Hepatocyte (in vitro differentiated cells): ENCODE measurements at regions not wholly inside any gene's neighbourhood (a gene's known extent, or its start where the extent isn't known, plus 50 kb on each side); places are given as distances from the start of the nearest gene placed in this dataset.
A peak's percentile ranks its signal among the peaks of the same experiment; 100 is the strongest.

Experiments used
- DNase-seq: peaks from one replicate; pipeline ENCODE4 v3.0.0-alpha.2; 2016; ENCODE audit warnings: low spot score
- H2AFZ ChIP-seq: fragments of 200-600 bp; sonication (generic); 2 replicates; pipeline ENCODE4 v1.6.0; 2016; ENCODE audit warnings: antibody characterized with exemption, mild to moderate bottlenecking
- H3K27ac ChIP-seq: fragments of 200-600 bp; sonication (generic); 2 replicates; pipeline ENCODE4 v1.5.1; 2016; ENCODE audit warnings: mild to moderate bottlenecking
- H3K27me3 ChIP-seq: fragments of 200-600 bp; sonication (generic); 2 replicates; pipeline ENCODE4 v1.6.1; 2016
- H3K36me3 ChIP-seq: fragments of 200-600 bp; sonication (generic); replicated peaks from 2 replicates; pipeline ENCODE4 v1.5.1; 2016; ENCODE audit warnings: low read depth; ENCODE audit not compliant: insufficient read depth
- H3K4me1 ChIP-seq: fragments of 200-600 bp; sonication (generic); 2 replicates; pipeline ENCODE4 v1.5.1; 2016; ENCODE audit warnings: mild to moderate bottlenecking, moderate library complexity; ENCODE audit not compliant: insufficient read depth
- H3K4me2 ChIP-seq: fragments of 200-600 bp; sonication (generic); 2 replicates; pipeline ENCODE4 v1.6.0; 2016
- H3K4me3 ChIP-seq: fragments of 200-600 bp; sonication (generic); 2 replicates; pipeline ENCODE4 v1.5.1; 2016; ENCODE audit warnings: mild to moderate bottlenecking
- H3K79me2 ChIP-seq: fragments of 200-600 bp; sonication (generic); 2 replicates; pipeline ENCODE4 v1.6.0; 2017; ENCODE audit warnings: mild to moderate bottlenecking
- H3K9me2 ChIP-seq: fragments of 200-600 bp; sonication (generic); replicated peaks from 2 replicates; pipeline ENCODE4 v1.6.0; 2017; ENCODE audit warnings: mild to moderate bottlenecking; ENCODE audit not compliant: insufficient read depth
- H3K9me3 ChIP-seq: fragments of 200-600 bp; sonication (generic); 2 replicates; pipeline ENCODE4 v1.5.1; 2016; ENCODE audit warnings: low read depth, mild to moderate bottlenecking
- H4K20me1 ChIP-seq: fragments of 200-600 bp; sonication (generic); 2 replicates; pipeline ENCODE4 v1.6.0; 2016; ENCODE audit warnings: mild to moderate bottlenecking; ENCODE audit not compliant: insufficient read depth, poor library complexity, severe bottlenecking
- EZH2 ChIP-seq: fragments of 200-600 bp; sonication (generic); IDR thresholded peaks from 2 replicates; pipeline ENCODE4 v1.6.1; 2016; ENCODE audit warnings: antibody characterized with exemption, mild to moderate bottlenecking, borderline replicate concordance
- EZH2phosphoT487 ChIP-seq: fragments of 200-600 bp; sonication (generic); IDR thresholded peaks from one replicate; pipeline ENCODE4 v1.6.1; 2018; ENCODE audit warnings: antibody characterized with exemption, mild to moderate bottlenecking, low read depth, moderate library complexity; ENCODE audit not compliant: unreplicated experiment, severe bottlenecking
- WGBS: methylation state at CpG from one replicate; pipeline ENCODE4 v1.1.6; 2016; ENCODE audit warnings: low lambda C conversion rate; ENCODE audit errors: missing lambda C conversion rate; 5-methylcytosine and 5-hydroxymethylcytosine counted together
- TF ChIP-seq, protein P1 (sequence below): fragments of 200-600 bp; sonication (generic); IDR thresholded peaks from 2 replicates; pipeline ENCODE4 v1.5.1; 2016; ENCODE audit warnings: antibody characterized with exemption, mild to moderate bottlenecking; ENCODE audit not compliant: poor library complexity

DNA sequence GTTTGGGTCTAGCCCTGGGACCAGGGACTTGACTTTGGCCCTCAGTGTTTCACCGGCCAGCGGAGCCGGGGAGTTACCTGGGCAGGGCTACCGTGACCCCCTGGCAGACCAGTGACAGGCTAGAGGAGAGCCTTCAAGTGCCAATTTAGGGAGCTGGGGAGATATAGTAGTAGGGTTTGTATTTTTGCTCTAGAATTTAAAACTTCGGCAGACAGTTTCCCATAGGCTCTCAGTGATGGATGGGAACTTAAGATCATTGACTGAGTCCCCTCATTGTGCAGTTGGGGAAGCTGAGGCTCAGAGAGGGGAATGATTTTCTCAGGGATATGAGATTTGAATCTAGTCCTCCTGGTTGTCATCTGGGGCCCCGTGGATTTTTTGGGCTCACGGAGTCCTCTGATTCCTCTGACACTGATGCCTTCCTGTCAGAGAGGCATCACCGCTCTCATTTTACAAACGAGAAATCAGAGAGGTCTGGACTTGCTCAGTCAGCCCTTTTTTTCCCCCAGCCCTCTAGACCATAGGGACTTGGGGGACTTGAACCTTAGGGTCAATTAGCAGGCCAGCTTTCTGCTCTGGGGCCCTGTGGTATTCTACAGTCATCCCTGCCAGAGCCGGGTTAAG is 58.3 kb upstream of the ACOT11 start:
- WGBS: 34% methylated on average over 10 of the region's 10 CpGs
- TF ChIP-seq EZH2 (no peak), EZH2phosphoT487 (no peak)
- TF ChIP-seq, protein P1, sequence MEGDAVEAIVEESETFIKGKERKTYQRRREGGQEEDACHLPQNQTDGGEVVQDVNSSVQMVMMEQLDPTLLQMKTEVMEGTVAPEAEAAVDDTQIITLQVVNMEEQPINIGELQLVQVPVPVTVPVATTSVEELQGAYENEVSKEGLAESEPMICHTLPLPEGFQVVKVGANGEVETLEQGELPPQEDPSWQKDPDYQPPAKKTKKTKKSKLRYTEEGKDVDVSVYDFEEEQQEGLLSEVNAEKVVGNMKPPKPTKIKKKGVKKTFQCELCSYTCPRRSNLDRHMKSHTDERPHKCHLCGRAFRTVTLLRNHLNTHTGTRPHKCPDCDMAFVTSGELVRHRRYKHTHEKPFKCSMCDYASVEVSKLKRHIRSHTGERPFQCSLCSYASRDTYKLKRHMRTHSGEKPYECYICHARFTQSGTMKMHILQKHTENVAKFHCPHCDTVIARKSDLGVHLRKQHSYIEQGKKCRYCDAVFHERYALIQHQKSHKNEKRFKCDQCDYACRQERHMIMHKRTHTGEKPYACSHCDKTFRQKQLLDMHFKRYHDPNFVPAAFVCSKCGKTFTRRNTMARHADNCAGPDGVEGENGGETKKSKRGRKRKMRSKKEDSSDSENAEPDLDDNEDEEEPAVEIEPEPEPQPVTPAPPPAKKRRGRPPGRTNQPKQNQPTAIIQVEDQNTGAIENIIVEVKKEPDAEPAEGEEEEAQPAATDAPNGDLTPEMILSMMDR: no peak
- Histone ChIP-seq H3K27me3 (no peaks in the 10 kb centered on the region), H3K27ac (peak overlapping the region; percentile 99), H3K4me3 (no peak overlapping the region), H3K36me3 (no peaks in the 10 kb centered on the region), H2AFZ (no peak overlapping the region), H3K79me2 (no peaks in the 10 kb centered on the region), H4K20me1 (no peaks in the 10 kb centered on the region), H3K9me3 (no peaks in the 10 kb centered on the region), H3K4me2 (peak overlapping the region; percentile 94), H3K9me2 (no peaks in the 10 kb centered on the region), H3K4me1 (peaks cover 35% of the 10 kb centered on the region)
- peak; percentile 4 for DNase-seq

DNA sequence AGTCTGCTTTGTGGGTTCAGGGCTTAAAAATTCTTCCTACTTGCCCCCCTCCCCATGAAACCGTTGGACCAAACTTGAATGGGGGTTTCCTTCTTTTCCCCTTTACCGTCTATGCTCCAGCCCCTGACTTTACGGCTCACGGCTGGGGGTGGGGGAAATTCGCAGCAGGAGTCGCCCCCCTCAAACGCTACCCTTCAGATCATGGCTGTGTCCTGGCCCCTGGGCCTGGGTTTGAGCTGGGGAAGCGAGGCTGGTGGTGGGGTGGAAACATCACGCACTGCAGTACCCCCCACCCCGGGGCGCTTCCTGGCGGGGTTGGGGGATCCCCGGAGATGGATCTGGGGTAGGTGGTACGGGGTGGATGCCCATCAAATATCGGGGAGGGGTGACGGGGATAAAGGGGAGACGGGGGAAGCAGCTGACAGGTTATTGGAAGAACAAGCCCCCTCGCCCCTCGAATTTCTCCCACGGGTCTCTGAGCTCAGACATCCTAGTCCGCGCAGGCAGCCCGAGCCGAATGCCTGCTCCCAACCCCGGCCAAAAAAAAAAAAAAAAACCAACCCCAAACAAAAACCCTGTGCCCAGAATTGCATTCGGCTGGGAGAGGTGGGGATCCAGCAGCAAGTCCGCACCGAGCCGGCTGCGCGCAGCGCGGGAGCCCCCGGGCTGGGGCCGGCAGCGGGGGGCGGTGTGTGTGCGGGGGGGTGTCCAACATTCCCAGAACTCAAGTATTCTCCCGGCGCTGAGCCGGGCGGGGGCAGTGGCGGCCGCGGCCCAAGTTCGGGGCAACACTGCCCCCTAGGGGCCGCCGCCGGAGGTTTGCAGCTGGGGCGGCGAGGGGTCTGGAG is 59.0 kb upstream of the ACOT11 start:
- TF ChIP-seq, protein P1: peak; percentile 97
- TF ChIP-seq EZH2phosphoT487: no peak
- H3K4me2 ChIP-seq: peak overlapping the region; percentile 94
- no peaks in the 10 kb centered on the region for H3K9me3 ChIP-seq
- H3K4me1 ChIP-seq: peaks cover 35% of the 10 kb centered on the region
- 2% methylated on average over 27 of the region's 51 CpGs for WGBS
- H3K36me3 ChIP-seq: no peaks in the 10 kb centered on the region
- H3K27me3 ChIP-seq: no peaks in the 10 kb centered on the region
- H3K79me2 ChIP-seq: no peaks in the 10 kb centered on the region
- H4K20me1 ChIP-seq: no peaks in the 10 kb centered on the region
- H3K9me2 ChIP-seq: no peaks in the 10 kb centered on the region
- DNase-seq: peak; percentile 94
- peak overlapping the region; percentile 99 for H3K27ac ChIP-seq
- H3K4me3 ChIP-seq: peak overlapping the region; percentile 41
- H2AFZ ChIP-seq: peak overlapping the region; percentile 54

DNA sequence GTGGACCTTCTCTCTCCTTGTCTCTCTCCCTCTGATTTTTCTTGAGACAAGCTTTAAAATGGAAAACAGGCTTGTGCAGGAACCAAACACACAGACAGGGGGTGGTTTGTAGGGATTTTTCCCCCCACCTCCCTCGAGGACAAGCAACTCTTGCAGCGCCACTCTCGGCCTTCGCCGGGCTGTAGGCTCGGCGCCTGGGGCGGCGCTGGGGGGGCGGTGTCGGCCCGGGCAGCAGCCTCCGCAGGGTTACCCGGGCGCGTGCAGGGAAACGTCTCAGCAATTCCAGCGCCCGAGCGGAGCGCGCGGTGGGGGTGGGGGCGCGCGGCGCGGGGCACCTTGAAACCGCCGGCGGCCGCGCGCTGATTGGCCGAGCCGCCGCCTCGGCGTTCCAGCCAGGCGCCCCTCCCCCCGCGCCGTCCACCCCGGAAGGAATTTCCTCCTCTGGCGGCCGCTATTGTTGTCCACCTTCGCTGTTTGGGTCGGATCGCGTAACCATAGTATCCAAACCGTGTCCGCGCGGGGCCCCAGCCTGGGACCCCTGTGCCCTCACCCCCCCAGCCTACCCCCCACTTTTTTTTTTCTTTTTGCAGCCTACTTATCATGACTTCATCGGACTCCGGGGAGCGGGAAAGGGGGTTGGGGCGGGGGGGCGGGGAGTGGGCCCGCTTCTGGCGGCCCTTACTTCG is 59.8 kb upstream of the ACOT11 start:
- H2AFZ ChIP-seq: peak overlapping the region; percentile 54
- 2% methylated on average over 9 of the region's 62 CpGs for WGBS

More for the DNA sequence above, 59.8 kb upstream of the ACOT11 start:
- Histone ChIP-seq H3K36me3 (no peaks in the 10 kb centered on the region), H3K9me3 (no peaks in the 10 kb centered on the region), H3K9me2 (no peaks in the 10 kb centered on the region), H3K79me2 (no peaks in the 10 kb centered on the region), H3K27ac (peak overlapping the region; percentile 99), H3K4me1 (peaks cover 35% of the 10 kb centered on the region), H3K4me2 (peak overlapping the region; percentile 94), H3K4me3 (peak overlapping the region; percentile 41), H4K20me1 (no peaks in the 10 kb centered on the region), H3K27me3 (no peaks in the 10 kb centered on the region)
- TF ChIP-seq EZH2phosphoT487 (no peak), EZH2 (no peak)
- TF ChIP-seq, protein P1: peak; percentile 22
- DNase-seq: peak; percentile 97
